Epithelial cell of proximal tubule (primary cell): ENCODE measurements at regions not wholly inside any gene's neighbourhood (a gene's known extent, or its start where the extent isn't known, plus 50 kb on each side); places are given as distances from the start of the nearest gene placed in this dataset.
"Not testable (repeated sequence)": the region's sequence is repeated elsewhere in the genome, so short reads cannot be mapped to it uniquely, and the experiment has no call there.

Experiments
- DNase-seq: peaks from one replicate; pipeline ENCODE4 v3.0.0-alpha.2; 2011; ENCODE audit warnings: low read depth
- H3K4me3 ChIP-seq: 2 replicates; pipeline ENCODE4 v1.5.1; 2011; ENCODE audit warnings: low read depth, mild to moderate bottlenecking, low read length
- CTCF ChIP-seq: conservative IDR thresholded peaks from 2 replicates; pipeline ENCODE4 v1.5.1; 2012; ENCODE audit warnings: low read depth, mild to moderate bottlenecking, low read length

- TF ChIP-seq CTCF, result peak; percentile 29
- DNase-seq, H3K4me3 ChIP-seq: not testable (repeated sequence)
Measured at GRCh38 chr5:30494113-30494512, 699.4 kb upstream of the CDH6 start.

GRCh38 chr5:30479104-30479503 lies 714.4 kb upstream of the CDH6 start:
- DNase-seq, result no peak
- H3K4me3 ChIP-seq, result no peak overlapping the region
- TF ChIP-seq CTCF, result no peak

GRCh38 chr5:30475429-30475828 lies 718.1 kb upstream of the CDH6 start:
- no peak overlapping the region for H3K4me3 ChIP-seq
- DNase-seq, result no peak
- no peak for TF ChIP-seq CTCF

GRCh38 chr5:30469691-30470090 lies 723.8 kb upstream of the CDH6 start:
- no peak for TF ChIP-seq CTCF
- no peak overlapping the region for H3K4me3 ChIP-seq
- no peak for DNase-seq

- H3K4me3 ChIP-seq, result no peak overlapping the region
- TF ChIP-seq CTCF, result no peak
- DNase-seq, result no peak
Measured at GRCh38 chr5:30458681-30459080, 734.8 kb upstream of the CDH6 start.

- DNase-seq, H3K4me3 ChIP-seq: not testable (repeated sequence)
Measured at GRCh38 chr5:30455484-30455883, 738.0 kb upstream of the CDH6 start.

- TF ChIP-seq CTCF, result no peak
- no peak overlapping the region for H3K4me3 ChIP-seq
Measured at GRCh38 chr5:30453168-30453567, 740.3 kb upstream of the CDH6 start.

GRCh38 chr5:30450153-30450552 lies 743.3 kb upstream of the CDH6 start:
- no peak for TF ChIP-seq CTCF
- no peak for DNase-seq
- H3K4me3 ChIP-seq, result no peak overlapping the region

More at GRCh38 chr5:30453168-30453567, 740.3 kb upstream of the CDH6 start:
- DNase-seq, result no peak
